ENCODE measurements at regions not wholly inside any gene's neighbourhood (a gene's known extent, or its start where the extent isn't known, plus 50 kb on each side); places are given as distances from the start of the nearest gene placed in this dataset.
A peak's percentile ranks its signal among the peaks of the same experiment; 100 is the strongest.

- no peak for DNase-seq
Measured at GRCh38 chr3:168275662-168276061, 179.9 kb upstream of the GOLIM4 start.

DNA sequence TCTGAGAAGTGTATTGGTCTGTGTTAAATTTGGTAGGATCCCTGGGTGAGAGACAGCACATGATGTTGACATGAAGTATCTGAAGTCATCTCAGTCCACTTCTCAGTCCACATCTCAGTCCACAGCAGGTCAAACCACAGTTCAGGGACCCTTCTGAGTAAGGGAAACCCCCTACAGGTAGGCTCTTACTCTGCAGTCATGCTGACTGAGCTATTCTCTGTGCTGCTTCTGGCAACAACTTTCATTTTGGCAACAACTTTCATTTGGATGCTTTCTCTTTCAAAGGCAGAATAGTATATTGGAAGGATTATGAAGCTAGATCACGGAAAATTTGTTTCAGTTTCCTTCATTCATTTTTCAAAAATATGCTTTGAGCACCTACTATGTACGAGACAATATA, 178.2 kb upstream of the GOLIM4 start:
- DNase-seq, result no peak

GRCh38 chr3:168273036-168273435, 177.3 kb upstream of the GOLIM4 start:
- DNase-seq, result no peak

- no peak for DNase-seq
Measured at GRCh38 chr3:168272343-168272985, 176.7 kb upstream of the GOLIM4 start.

- peak in 1 of 2 experiments; percentile 14 for DNase-seq
Measured at GRCh38 chr3:168271932-168272331, 176.2 kb upstream of the GOLIM4 start.

- no peak for DNase-seq
Measured at GRCh38 chr3:168269001-168269400, 173.3 kb upstream of the GOLIM4 start.

- no peak for DNase-seq
Measured at GRCh38 chr3:168267179-168267578, 171.5 kb upstream of the GOLIM4 start.

- DNase-seq, result no peak
Measured at GRCh38 chr3:168266335-168266734, 170.6 kb upstream of the GOLIM4 start.

GRCh38 chr3:168262887-168263286, 167.2 kb upstream of the GOLIM4 start:
- no peak for DNase-seq

- DNase-seq, result no peak
Measured at GRCh38 chr3:168260859-168261258, 165.1 kb upstream of the GOLIM4 start.

GRCh38 chr3:168251371-168251770, 155.6 kb upstream of the GOLIM4 start:
- DNase-seq, result no peak

DNA sequence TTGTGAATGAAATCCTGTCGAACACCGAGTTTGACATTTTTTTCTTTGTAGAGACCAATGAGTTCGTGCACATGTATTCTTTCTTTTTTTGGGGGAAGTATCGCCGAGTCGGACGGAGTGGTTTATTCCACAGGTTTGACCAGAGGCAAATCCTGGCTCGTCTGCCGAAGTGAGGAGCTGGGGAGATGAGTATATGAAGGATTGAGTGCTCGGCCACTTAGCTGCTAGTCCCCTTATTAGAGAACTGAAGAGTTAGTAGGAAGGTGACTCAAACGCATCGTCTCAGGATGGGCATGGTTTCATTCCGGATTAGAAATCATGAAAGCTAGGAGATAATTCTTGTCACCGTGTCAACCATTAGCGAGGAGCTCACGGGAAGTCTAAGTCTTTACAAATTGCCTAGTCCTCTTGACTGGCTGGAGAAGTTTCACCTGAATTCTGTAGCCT, 154.7 kb upstream of the GOLIM4 start:
- peak; percentile 56 to 62 for DNase-seq

DNA sequence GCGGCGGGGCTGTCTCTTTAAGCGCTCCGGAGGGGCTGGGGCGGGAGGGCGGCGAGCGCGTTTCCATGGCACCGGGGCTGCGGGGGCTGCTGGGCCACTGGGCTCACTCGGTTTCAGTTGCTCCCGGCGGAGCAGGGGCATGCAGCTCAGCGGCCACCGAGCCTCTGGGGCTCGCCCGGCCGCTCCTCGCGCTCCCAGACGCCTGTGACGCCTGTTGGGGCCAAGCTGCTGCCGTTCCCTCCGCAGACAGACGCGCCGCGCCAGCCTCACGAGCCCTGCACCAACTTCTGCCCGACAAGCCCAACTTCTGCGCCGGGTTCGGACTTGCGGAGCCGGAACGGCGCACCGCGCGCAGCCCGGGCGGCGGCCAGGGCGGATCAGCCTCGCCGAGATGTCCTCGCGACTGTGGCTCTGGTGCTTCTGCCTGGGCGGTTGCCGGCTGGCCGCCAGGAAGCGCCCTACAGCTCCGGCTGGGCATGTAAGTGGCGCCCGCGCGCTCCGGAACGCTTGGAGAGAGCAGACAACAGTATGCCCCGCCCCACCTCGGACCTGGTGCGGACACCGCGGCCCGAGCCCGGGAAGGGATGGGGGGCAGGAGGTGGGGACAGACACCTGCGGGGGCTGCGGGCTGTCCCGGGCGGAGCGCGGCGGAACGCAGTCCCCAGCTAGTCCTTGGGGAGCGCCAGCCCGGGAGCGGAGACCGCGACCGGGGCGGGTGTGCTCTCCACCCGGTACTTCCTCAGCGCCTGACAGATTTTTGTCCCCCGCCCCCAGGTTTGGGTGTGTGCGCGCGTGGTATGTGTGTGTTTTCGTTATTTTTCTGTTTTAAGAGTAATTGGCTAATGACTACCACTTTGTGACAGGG, 154.1 kb upstream of the GOLIM4 start:
- DNase-seq, result peak; percentile 84 to 88

DNA sequence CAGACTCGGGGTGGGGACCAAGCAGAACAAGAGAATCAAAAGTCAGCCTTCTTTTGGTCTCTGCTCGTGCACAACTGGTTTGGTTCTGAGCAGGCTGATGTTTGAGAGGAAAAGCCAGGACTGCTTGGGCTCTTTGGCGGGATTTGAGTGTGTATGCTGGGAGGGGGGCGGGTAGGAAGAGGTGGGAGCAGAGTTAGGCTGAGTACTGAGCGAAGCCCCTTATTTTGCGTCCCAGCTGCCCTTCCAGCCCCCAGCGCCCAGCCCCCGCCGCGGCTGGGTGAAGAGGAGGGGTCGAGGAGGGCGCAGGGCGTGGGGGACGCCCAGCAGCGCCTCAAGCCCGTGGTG, 153.5 kb upstream of the GOLIM4 start:
- DNase-seq, result peak; percentile 84 to 88

DNA sequence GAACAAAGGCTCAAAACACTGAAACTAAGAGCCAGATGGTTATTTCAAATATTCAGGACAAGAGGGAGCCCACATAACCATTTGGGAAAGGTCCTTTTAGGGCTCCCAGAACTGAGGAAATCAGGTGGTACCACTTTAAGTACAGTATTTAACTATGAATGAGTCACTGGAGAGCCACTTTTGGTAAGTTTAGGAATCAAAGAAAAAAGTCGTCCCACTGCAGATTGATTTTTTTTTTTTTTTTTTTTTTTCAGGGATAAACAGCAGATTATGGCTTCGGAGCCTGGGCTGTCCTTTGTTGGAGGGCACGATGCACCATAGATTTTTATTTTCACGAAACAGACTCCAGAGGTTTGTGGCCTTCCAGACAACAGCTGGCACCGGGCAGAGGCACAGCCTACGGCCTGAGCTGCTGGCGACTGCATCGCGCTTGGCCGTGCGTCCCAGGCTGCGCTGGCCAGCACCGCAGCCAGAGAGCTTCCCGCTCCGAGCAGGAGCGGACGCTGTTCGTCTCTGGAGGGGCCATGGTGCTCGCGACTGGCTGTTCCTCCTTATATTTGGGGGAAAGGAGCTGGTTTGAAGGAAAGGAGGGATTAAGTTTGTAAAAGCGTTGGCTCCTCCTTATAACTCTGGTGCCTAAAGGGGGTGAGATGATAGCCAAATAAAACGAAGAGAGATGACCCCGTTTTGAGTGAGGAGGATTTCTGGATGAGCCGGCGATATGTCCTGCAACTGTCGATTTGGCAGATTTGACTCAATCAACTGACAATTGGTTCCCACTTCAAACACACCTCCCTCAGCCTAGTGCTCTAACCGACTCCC, 152.9 kb upstream of the GOLIM4 start:
- peak; percentile 75 to 78 for DNase-seq

- DNase-seq, result no peak
Measured at GRCh38 chr3:168241156-168241555, 145.4 kb upstream of the GOLIM4 start.

GRCh38 chr3:168239287-168239686, 143.6 kb upstream of the GOLIM4 start:
- DNase-seq, result no peak

DNA sequence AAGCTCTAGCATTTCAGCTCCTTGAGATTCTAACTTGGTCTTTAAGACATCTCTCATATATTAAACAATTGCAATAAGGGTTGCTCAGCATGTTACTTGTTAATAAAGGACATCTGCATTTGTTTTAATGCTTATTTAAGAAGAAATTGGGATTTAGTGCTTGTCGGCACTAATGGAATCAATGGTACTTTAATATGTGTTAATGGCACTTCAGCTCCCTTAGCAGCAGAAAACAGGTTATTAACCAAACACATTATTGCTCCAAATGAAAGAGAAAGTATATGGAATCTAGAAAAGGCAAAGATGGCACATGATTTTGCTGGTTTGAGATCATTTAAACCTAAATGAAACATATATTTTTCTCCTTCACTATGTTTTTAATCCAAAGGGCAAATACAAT, 137.3 kb upstream of the GOLIM4 start:
- DNase-seq, result no peak

DNA sequence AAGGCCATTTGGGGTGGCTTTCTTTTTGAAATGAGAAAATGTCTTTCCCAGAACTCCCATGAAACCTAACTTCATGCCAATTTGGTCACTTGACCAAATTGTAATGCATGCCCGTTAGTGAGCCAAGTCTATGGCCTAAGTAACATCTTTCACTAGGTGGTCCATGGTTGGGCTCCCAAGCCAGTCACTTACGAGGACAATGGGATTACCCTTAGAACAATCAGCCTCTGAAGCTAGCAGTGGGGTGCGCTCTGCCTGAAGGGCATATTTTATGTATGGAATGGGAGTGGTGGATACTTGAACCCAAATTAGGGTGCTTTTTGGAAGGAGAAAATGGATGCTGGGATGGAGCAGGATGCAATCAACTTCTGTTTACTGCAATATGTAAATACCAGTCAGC, 127.4 kb upstream of the GOLIM4 start:
- no peak for DNase-seq

DNA sequence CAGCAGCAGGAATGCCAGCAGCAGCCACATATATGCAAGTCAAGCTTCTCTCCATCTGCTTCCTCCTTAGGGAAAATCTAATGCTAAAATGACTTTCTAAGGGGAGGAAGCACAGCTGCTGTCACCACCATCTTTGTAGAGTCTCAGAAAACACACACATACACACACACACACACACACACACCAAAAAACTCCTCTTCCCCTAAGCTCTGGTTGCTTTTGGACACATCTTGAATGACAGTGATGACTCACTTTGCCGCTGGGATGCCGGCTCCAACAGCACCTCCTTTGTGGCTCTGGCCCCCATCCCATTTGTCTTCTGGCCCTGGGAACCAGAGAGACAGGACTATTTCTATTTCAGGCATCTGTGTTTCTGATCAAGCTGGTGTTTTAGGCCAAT, 124.8 kb upstream of the GOLIM4 start:
- peak in 1 of 2 experiments; percentile 32 for DNase-seq

GRCh38 chr3:168219530-168219929, 123.8 kb upstream of the GOLIM4 start:
- DNase-seq, result no peak

DNA sequence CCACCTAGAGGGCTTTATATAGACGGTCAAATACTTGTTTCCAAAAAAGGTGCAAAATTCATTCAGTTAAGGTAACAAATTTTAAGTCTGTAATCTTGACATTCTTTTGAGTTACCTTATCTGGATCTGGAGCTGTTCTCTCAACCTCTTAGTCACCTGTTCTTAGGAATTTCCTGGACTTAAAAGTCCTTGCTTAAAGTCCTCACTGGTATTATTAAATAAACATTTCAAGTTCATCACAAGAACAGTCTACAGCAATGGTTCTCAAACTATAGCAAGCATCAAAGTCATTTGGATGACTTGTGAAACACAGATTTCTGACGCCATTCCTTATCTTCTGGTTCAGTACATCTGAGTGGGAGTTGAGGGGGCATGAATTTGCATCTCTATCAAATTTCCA, 122.9 kb upstream of the GOLIM4 start:
- no peak for DNase-seq

- peak; percentile 8 to 48 for DNase-seq
Measured at GRCh38 chr3:168216851-168217250, 121.1 kb upstream of the GOLIM4 start.

DNA sequence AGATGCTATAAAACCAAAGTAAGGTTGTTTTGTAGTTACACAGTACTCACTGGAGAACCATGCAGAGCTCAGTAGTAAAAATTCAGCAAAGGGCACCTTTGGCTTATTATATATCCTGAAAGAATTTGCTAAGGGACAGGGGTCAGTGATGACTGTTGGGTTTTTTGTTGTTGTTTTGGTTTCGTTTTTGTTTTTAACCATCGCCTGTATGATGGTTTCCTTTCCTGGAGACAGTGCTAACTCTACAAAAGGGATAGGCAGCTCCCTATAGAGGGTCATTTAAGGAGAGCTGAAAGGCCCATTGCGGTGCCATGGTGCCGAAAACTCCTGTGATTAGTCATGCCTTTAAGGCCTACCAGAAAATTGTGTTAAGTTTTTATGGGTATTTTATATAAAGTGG, 118.2 kb upstream of the GOLIM4 start:
- no peak for DNase-seq
